RWPE2 (cell line): ENCODE measurements at regions not wholly inside any gene's neighbourhood (a gene's known extent, or its start where the extent isn't known, plus 50 kb on each side); places are given as distances from the start of the nearest gene placed in this dataset.

ENCODE experiments used
- ATAC-seq: fragments of 200-7000 bp; cut with Tn5 transposase; 3 replicates; pipeline ENCODE4 v1.9.1; 2021; ENCODE audit warnings: low read depth
- DNase-seq: peaks from one replicate; pipeline ENCODE4 v3.0.0-alpha.2; 2020; ENCODE audit warnings: low spot score
- H3K27ac ChIP-seq: fragments of 450-650 bp; 2 replicates; pipeline ENCODE4 v1.5.1; 2017; ENCODE audit warnings: mild to moderate bottlenecking; ENCODE audit not compliant: poor library complexity, severe bottlenecking
- H3K27me3 ChIP-seq: fragments of 250-450 bp; sonication (Bioruptor Pico); 2 replicates; pipeline ENCODE4 v1.5.1; 2021; ENCODE audit warnings: mild to moderate bottlenecking, moderate library complexity; ENCODE audit not compliant: insufficient read depth, poor library complexity, severe bottlenecking
- H3K36me3 ChIP-seq: fragments of 250-450 bp; sonication (Bioruptor Pico); 2 replicates; pipeline ENCODE4 v1.5.1; 2020; ENCODE audit warnings: low read depth, mild to moderate bottlenecking, moderate library complexity
- H3K4me1 ChIP-seq: fragments of 250-450 bp; sonication (Bioruptor Pico); 2 replicates; pipeline ENCODE4 v1.5.1; 2021; ENCODE audit warnings: mild to moderate bottlenecking, moderate library complexity; ENCODE audit not compliant: insufficient read depth, poor library complexity, severe bottlenecking
- H3K4me3 ChIP-seq: fragments of 250-450 bp; sonication (Bioruptor Pico); 2 replicates; pipeline ENCODE4 v1.5.1; 2021; ENCODE audit warnings: mild to moderate bottlenecking, moderate library complexity; ENCODE audit not compliant: severe bottlenecking
- H3K9me3 ChIP-seq: fragments of 250-450 bp; sonication (Bioruptor Pico); 2 replicates; pipeline ENCODE4 v1.5.1; 2021; ENCODE audit warnings: mild to moderate bottlenecking, moderate library complexity; ENCODE audit not compliant: severe bottlenecking
- TF ChIP-seq, protein P1 (sequence below): fragments of 450-650 bp; IDR thresholded peaks from one replicate; pipeline ENCODE4 v1.5.1; 2017; ENCODE audit warnings: mild to moderate bottlenecking, moderate library complexity; ENCODE audit not compliant: poor library complexity, severe bottlenecking

GRCh38 chr2:10209406-10209935 lies 86.9 kb downstream of the RRM2 start:
- no peaks in the 10 kb centered on the region for H3K36me3 ChIP-seq
- H3K4me3 ChIP-seq = no peak overlapping the region
- ATAC-seq (no peak), DNase-seq (no peak)
- H3K4me1 ChIP-seq = no peaks in the 10 kb centered on the region
- TF ChIP-seq, protein P1, sequence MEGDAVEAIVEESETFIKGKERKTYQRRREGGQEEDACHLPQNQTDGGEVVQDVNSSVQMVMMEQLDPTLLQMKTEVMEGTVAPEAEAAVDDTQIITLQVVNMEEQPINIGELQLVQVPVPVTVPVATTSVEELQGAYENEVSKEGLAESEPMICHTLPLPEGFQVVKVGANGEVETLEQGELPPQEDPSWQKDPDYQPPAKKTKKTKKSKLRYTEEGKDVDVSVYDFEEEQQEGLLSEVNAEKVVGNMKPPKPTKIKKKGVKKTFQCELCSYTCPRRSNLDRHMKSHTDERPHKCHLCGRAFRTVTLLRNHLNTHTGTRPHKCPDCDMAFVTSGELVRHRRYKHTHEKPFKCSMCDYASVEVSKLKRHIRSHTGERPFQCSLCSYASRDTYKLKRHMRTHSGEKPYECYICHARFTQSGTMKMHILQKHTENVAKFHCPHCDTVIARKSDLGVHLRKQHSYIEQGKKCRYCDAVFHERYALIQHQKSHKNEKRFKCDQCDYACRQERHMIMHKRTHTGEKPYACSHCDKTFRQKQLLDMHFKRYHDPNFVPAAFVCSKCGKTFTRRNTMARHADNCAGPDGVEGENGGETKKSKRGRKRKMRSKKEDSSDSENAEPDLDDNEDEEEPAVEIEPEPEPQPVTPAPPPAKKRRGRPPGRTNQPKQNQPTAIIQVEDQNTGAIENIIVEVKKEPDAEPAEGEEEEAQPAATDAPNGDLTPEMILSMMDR = no peak
- H3K27ac ChIP-seq = no peak overlapping the region
- H3K9me3 ChIP-seq = no peaks in the 10 kb centered on the region
- no peaks in the 10 kb centered on the region for H3K27me3 ChIP-seq

DNA sequence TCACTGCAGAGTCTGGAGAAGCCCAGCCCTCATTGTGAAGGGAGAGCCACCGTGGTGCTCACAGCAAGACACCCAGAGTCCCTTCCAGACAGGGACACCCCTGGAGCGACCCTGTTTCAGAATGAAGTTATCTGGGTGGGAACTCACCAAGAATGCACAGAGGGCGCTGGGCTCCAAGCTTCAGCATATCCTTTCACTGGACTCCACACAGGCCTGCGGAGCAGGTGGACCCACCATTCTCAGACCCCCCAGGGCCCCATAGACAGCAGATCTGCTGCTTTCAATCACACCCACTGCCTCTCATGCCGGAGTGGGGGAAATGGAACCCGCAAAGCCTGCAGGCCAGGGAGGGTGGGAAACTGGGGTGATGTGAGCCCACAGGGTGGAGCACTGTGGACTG lies 87.8 kb downstream of the RRM2 start:
- TF ChIP-seq, protein P1 = no peak
- ATAC-seq (no peak), DNase-seq (no peak)
- Histone ChIP-seq H3K27ac (no peak overlapping the region), H3K27me3 (no peaks in the 10 kb centered on the region), H3K4me3 (no peak overlapping the region), H3K4me1 (no peaks in the 10 kb centered on the region), H3K36me3 (no peaks in the 10 kb centered on the region), H3K9me3 (no peaks in the 10 kb centered on the region)

GRCh38 chr2:10211844-10212422 lies 89.4 kb downstream of the RRM2 start:
- ATAC-seq (no peak; the same call in 2 of the 3 replicates), DNase-seq (no peak)
- Histone ChIP-seq H3K9me3 (no peaks in the 10 kb centered on the region), H3K27ac (no peak overlapping the region), H3K4me1 (no peaks in the 10 kb centered on the region), H3K4me3 (no peak overlapping the region), H3K36me3 (no peaks in the 10 kb centered on the region), H3K27me3 (no peaks in the 10 kb centered on the region)
- TF ChIP-seq, protein P1 = no peak

DNA sequence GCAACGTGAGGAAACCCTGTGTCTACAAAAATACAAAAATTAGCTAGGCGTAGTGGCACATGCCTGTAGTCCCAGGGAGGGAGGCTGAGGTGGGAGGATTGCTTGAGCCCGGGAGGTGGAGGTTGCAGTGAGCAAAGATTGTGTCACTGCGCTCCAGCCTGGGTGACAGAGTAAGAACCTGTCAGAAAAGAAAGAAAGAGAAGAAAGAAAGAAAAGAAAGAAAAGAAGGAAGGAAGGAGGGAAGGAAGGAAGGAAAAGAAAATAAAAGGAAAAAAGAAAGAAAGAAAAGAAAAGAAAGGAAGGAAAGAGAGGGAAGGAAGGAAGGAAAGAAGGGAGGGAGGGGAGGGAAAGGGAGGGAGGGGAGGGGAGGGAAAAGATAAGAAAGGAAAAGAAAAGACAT lies 89.9 kb upstream of the HPCAL1 start:
- no peak for ATAC-seq
- no peaks in the 10 kb centered on the region for H3K36me3 ChIP-seq
- H3K4me1 ChIP-seq = no peaks in the 10 kb centered on the region
- no peak overlapping the region for H3K4me3 ChIP-seq
- TF ChIP-seq, protein P1 = no peak
- H3K27ac ChIP-seq = no peak overlapping the region
- H3K27me3 ChIP-seq = no peaks in the 10 kb centered on the region
- no peaks in the 10 kb centered on the region for H3K9me3 ChIP-seq
- no peak for DNase-seq

DNA sequence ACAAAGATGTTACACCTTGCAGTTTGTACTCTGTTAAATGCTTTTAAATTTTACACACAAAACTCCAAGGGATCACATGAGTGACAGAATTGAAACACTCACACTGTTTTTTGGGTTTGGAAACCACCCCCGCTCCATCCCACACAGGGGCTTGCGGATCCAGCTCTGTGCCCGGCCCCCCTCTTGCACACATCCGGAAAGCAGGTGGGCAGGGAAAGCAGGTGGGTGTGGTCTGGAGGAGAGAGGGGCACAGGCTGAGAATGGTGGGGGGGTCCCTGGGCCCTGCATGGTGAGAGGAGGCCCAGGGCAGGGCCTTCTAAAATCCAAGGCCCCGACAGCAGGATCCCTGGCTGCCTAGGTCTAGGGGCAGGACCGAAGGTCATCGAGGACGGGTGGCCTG lies 88.5 kb upstream of the HPCAL1 start:
- TF ChIP-seq, protein P1 = no peak
- H3K4me3 ChIP-seq = no peak overlapping the region
- DNase-seq = no peak

More for the DNA sequence above, 88.5 kb upstream of the HPCAL1 start:
- ATAC-seq = no peak
- H3K9me3 ChIP-seq = no peaks in the 10 kb centered on the region
- H3K27me3 ChIP-seq = no peaks in the 10 kb centered on the region
- no peak overlapping the region for H3K27ac ChIP-seq
- H3K36me3 ChIP-seq = no peaks in the 10 kb centered on the region
- H3K4me1 ChIP-seq = no peaks in the 10 kb centered on the region
